Kidney (tissue), 13 donors: ENCODE measurements at regions not wholly inside any gene's neighbourhood (a gene's known extent, or its start where the extent isn't known, plus 50 kb on each side); places are given as distances from the start of the nearest gene placed in this dataset.

ENCODE experiments used
- DNase-seq, 5 donors: peaks; one replicate each; pipeline ENCODE4 v3.0.0-alpha.2; 2013 to 2020
- FAIRE-seq: peaks from 2 replicates; lab custom pipeline; 2012; peaks lifted over from hg19 to GRCh38; lab: Jason Lieb, UNC
- H3K27ac ChIP-seq, 2 donors: one replicate each; pipeline ENCODE4 v1.7.0; 2013; ENCODE audit warnings: low read depth in 2 of 2, low read length in 2 of 2, inconsistent platforms in 1 of 2
- H3K27me3 ChIP-seq: one replicate; pipeline ENCODE4 v1.7.1; 2013; ENCODE audit warnings: low read length, inconsistent platforms; ENCODE audit not compliant: control insufficient read depth, insufficient read depth
- H3K36me3 ChIP-seq, 3 donors: one replicate each; pipeline versions ENCODE4 v1.7.0 to v1.7.1; 2013; ENCODE audit warnings: low read length in 3 of 3, control low read depth in 1 of 3, inconsistent platforms in 1 of 3; ENCODE audit not compliant: insufficient read depth in 3 of 3, control insufficient read depth in 2 of 3
- H3K4me1 ChIP-seq, 3 donors: one replicate each; pipeline versions ENCODE4 v1.7.0 to v1.7.1; 2013; ENCODE audit warnings: low read length in 3 of 3, inconsistent platforms in 1 of 3, low read depth in 1 of 3; ENCODE audit not compliant: control insufficient read depth in 2 of 3, insufficient read depth in 2 of 3
- H3K4me3 ChIP-seq, 3 donors: one replicate each; pipeline versions ENCODE4 v1.7.0 to v1.8.1; 2013; ENCODE audit warnings: low read length in 3 of 3, control low read depth in 1 of 3, inconsistent platforms in 1 of 3
- H3K9ac ChIP-seq, 3 donors: one replicate each; pipeline versions ENCODE4 v1.7.0 to v1.7.1; 2013; ENCODE audit warnings: low read length in 3 of 3, control low read depth in 1 of 3, inconsistent platforms in 1 of 3
- H3K9me3 ChIP-seq, 3 donors: one replicate each; pipeline versions ENCODE4 v1.7.0 to v1.7.1; 2013; ENCODE audit warnings: low read length in 3 of 3, control low read depth in 1 of 3, inconsistent platforms in 1 of 3; ENCODE audit not compliant: control insufficient read depth in 2 of 3, insufficient read depth in 1 of 3
- intact Hi-C: fragments of 100-400 bp; cut with DNase I; formaldehyde crosslinking; loops from one replicate; pipeline ENCODE4 v1.11.1; 2022
- TF ChIP-seq, protein P1 (sequence below): IDR thresholded peaks from 3 replicates; pipeline ENCODE4 v1.5.1; 2012; ENCODE audit warnings: mild to moderate bottlenecking, moderate library complexity, borderline replicate concordance; ENCODE audit not compliant: insufficient read depth; ENCODE audit errors: extremely low read depth
- donor health status: control.
- donor health status: control.
- donor health status: control.
- donor health status: control.
- donor health status: control.
- donor health status: DM: yes; HTN: yes; CAD: no.
- donor health status: Normal renal cell carcinoma (clear cell type).

DNA sequence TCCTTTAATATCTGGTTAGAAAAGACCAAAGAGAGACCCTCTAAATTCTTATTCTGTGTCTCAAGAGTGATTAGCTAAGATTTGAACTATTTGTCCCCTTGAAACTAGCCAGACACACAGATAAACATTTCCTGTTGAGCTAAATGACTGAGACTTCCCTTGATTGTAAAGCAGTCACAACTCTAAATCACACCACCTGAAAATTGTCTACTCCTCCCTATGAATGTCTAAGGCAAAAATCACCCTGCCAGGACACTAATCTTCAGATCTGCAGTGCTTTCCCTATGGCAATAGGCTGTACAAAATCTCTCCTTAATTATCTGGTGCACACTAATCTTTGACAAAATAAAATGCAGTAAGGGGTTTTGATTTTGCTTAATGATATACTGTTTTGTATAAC is 200.5 kb upstream of the GULP1 start:
- TF ChIP-seq, protein P1, sequence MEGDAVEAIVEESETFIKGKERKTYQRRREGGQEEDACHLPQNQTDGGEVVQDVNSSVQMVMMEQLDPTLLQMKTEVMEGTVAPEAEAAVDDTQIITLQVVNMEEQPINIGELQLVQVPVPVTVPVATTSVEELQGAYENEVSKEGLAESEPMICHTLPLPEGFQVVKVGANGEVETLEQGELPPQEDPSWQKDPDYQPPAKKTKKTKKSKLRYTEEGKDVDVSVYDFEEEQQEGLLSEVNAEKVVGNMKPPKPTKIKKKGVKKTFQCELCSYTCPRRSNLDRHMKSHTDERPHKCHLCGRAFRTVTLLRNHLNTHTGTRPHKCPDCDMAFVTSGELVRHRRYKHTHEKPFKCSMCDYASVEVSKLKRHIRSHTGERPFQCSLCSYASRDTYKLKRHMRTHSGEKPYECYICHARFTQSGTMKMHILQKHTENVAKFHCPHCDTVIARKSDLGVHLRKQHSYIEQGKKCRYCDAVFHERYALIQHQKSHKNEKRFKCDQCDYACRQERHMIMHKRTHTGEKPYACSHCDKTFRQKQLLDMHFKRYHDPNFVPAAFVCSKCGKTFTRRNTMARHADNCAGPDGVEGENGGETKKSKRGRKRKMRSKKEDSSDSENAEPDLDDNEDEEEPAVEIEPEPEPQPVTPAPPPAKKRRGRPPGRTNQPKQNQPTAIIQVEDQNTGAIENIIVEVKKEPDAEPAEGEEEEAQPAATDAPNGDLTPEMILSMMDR: no peak
- DNase-seq (peak in 1 of 5 donors; percentile 2), FAIRE-seq (no peak)
- intact Hi-C loops: no loop called here
- Histone ChIP-seq H3K4me1 (no peaks in the 10 kb centered on the region), H3K27me3 (no peaks in the 10 kb centered on the region), H3K9me3 (no peaks in the 10 kb centered on the region), H3K9ac (no peak overlapping the region), H3K36me3 (no peaks in the 10 kb centered on the region), H3K4me3 (no peak overlapping the region), H3K27ac (no peak overlapping the region)

DNA sequence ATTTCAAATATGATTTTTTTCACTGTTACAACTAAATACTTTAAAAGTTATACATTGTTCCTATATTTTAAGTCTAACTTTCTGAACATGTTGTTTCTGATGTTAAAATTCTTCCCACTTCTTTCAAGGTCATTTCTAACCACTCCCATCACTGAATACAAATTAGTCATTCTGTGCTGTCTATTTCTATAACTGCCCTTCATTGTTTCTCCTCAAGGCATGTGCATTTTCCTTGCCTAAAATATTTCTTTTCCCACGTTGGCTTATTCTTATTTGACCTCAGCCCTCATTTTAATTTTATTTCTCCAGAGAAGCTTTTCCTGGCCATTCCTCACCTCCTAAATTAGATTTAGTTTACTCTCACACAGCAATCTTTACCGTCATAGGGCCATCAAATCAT is 198.9 kb upstream of the GULP1 start:
- DNase-seq (no peak), FAIRE-seq (no peak)
- no peaks in the 10 kb centered on the region for H3K27me3 ChIP-seq
- TF ChIP-seq, protein P1: no peak
- intact Hi-C loops: no loop called here
- H3K9me3 ChIP-seq: no peaks in the 10 kb centered on the region
- H3K36me3 ChIP-seq: no peaks in the 10 kb centered on the region
- H3K9ac ChIP-seq: no peak overlapping the region
- no peak overlapping the region for H3K4me3 ChIP-seq
- no peaks in the 10 kb centered on the region for H3K4me1 ChIP-seq
- no peak overlapping the region for H3K27ac ChIP-seq

DNA sequence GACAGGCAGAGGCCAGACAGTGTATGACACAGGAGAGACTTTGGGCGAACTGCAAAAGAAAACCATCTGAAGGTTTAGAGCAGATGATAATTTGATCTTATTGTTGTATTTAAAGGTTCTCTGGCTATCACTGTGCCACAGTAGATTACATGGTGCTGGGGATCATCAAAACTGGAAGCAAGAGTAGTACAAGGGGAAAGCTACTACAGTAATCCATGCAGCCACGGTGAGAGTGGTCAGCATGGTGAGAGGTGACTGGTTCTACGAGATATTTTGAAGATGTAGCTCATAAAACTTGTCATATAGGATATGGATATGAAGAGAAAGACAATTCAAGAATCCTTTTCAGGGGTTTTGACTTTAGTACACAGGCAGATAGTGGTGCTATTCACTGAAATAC is 194.8 kb upstream of the GULP1 start:
- TF ChIP-seq, protein P1: no peak
- DNase-seq (no peak), FAIRE-seq (no peak)
- H3K9ac ChIP-seq: no peak overlapping the region
- H3K9me3 ChIP-seq: no peaks in the 10 kb centered on the region
- H3K27ac ChIP-seq: no peak overlapping the region
- no peak overlapping the region for H3K4me3 ChIP-seq
- H3K36me3 ChIP-seq: no peaks in the 10 kb centered on the region
- intact Hi-C loops: no loop called here
- H3K4me1 ChIP-seq: no peaks in the 10 kb centered on the region
- H3K27me3 ChIP-seq: no peaks in the 10 kb centered on the region

DNA sequence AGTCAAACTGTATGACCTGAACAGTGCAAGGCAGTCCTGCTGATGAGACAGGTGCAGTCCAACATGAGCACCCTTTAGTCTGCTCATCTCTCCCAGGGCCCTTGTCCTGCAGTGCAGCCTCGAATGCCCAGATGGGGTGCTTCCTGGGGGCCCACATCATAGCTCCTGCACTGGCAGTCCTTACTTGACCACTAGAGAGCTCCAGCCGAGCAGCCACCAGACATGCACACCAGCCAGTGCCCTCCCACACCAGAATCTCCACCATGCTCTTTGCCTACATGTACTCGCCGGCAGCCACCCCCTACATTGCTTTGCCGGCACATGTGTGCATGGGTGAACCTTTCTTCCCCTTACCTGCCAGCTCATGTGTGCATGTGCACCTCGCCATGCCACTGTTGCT is 188.8 kb upstream of the GULP1 start:
- intact Hi-C loops: no loop called here
- no peak for FAIRE-seq
- H3K36me3 ChIP-seq: no peaks in the 10 kb centered on the region

More for the DNA sequence above, 188.8 kb upstream of the GULP1 start:
- H3K4me3 ChIP-seq: no peak overlapping the region
- H3K9ac ChIP-seq: no peak overlapping the region
- no peaks in the 10 kb centered on the region for H3K27me3 ChIP-seq
- peak in 1 of 5 donors; percentile 52 for DNase-seq
- no peak overlapping the region for H3K27ac ChIP-seq
- no peaks in the 10 kb centered on the region for H3K9me3 ChIP-seq
- H3K4me1 ChIP-seq: no peaks in the 10 kb centered on the region
- TF ChIP-seq, protein P1: no peak
